Transverse colon (tissue), 4 donors: ENCODE measurements at regions not wholly inside any gene's neighbourhood (a gene's known extent, or its start where the extent isn't known, plus 50 kb on each side); places are given as distances from the start of the nearest gene placed in this dataset.

Experiments
- DNase-seq: peaks from one replicate; pipeline ENCODE4 v3.0.0-alpha.2; 2019
- H3K27ac ChIP-seq, 4 donors: fragments of 200-600 bp; sonication (generic); 2 replicates each; pipeline ENCODE4 v1.5.1; 2016 to 2018; ENCODE audit warnings: inconsistent platforms in 4 of 4
- H3K27me3 ChIP-seq: fragments of 200-600 bp; sonication (generic); 2 replicates; pipeline ENCODE4 v1.5.1; 2017; ENCODE audit warnings: inconsistent platforms
- H3K36me3 ChIP-seq, 4 donors: fragments of 200-600 bp; sonication (generic); 2 replicates each; pipeline ENCODE4 v1.5.1; 2017 to 2019; ENCODE audit warnings: inconsistent platforms in 4 of 4
- H3K4me1 ChIP-seq, 4 donors: fragments of 200-600 bp; sonication (generic); 2 replicates each; pipeline ENCODE4 v1.5.1; 2017 to 2020; ENCODE audit warnings: inconsistent platforms in 4 of 4
- H3K4me3 ChIP-seq, 4 donors: fragments of 200-600 bp; sonication (generic); 1 replicate in 1 of 4; 2 replicates in 3 of 4; pipeline versions ENCODE4 v1.5.1 to v1.6.1; 2017 to 2019; ENCODE audit warnings: inconsistent platforms in 4 of 4
- H3K9me3 ChIP-seq, 2 donors: fragments of 200-600 bp; sonication (generic); 2 replicates each; pipeline ENCODE4 v1.5.1; 2017 to 2019; ENCODE audit warnings: inconsistent platforms in 2 of 2
- CTCF ChIP-seq, 5 experiments: fragments of 200-600 bp in 3 of 5; fragments of 450-650 bp in 2 of 5; sonication (generic) in 3 of 5; IDR thresholded peaks; 1 replicate in 2 of 5; 2 replicates in 3 of 5; pipeline ENCODE4 v1.5.1; 2016 to 2017; ENCODE audit warnings: antibody characterized with exemption in 5 of 5, inconsistent platforms in 3 of 5, mild to moderate bottlenecking in 2 of 5, moderate library complexity in 1 of 5
- EP300 ChIP-seq: sonication (generic); formaldehyde crosslinking; IDR thresholded peaks from one replicate; pipeline ENCODE4 v1.6.1; 2017; ENCODE audit warnings: antibody characterized with exemption, low read depth
- POLR2A ChIP-seq: fragments of 450-650 bp; IDR thresholded peaks from one replicate; pipeline ENCODE4 v1.6.1; 2016; ENCODE audit warnings: antibody characterized with exemption, mild to moderate bottlenecking, moderate library complexity
- POLR2AphosphoS5 ChIP-seq, 3 donors: sonication (generic); formaldehyde crosslinking; IDR thresholded peaks; one replicate each; pipeline ENCODE4 v1.6.1; 2016; ENCODE audit warnings: antibody characterized with exemption in 3 of 3
- WGBS, 2 donors: methylation state at CpG; one replicate each; pipeline ENCODE4 v1.1.5; 2018; ENCODE audit warnings: low coverage in 1 of 2; 5-methylcytosine and 5-hydroxymethylcytosine counted together
- in situ Hi-C, 4 donors: fragments of 200-750 bp; cut with MboI; loops; one replicate each; pipeline versions ENCODE4 v1.15.0 to v1.15.1; 2017; ENCODE audit warnings: low sequenced_read_pairs in 3 of 4, low pct_ligation_motif_present in 1 of 4, low pct_unique_long_range_greater_than_20kb in 1 of 4
- intact Hi-C: fragments of 100-400 bp; cut with DNase I; formaldehyde crosslinking; loops from one replicate; pipeline ENCODE4 v1.15.1; 2023; ENCODE audit warnings: low total_unique reads

GRCh38 chr9:23464275-23464674 is 361.8 kb downstream of the ELAVL2 start:
- 78 to 92% methylated on average over 2 to 4 of the region's 4 CpGs for WGBS, 2 donors
- no peak for TF ChIP-seq POLR2A
- TF ChIP-seq EP300, result no peak
- TF ChIP-seq POLR2AphosphoS5 (IDR thresholded peaks at IDR 0.05), result no peak
- no peak for TF ChIP-seq CTCF (IDR thresholded peaks at IDR 0.05)
- H3K9me3 ChIP-seq, result no peaks in the 10 kb centered on the region
- no peak overlapping the region for H3K27ac ChIP-seq
- DNase-seq, result no peak
- intact Hi-C loops (no loop called here), in situ Hi-C loops (no loop called here)
- H3K4me3 ChIP-seq, result no peak overlapping the region
- no peaks in the 10 kb centered on the region for H3K27me3 ChIP-seq
- H3K4me1 ChIP-seq, result no peaks in the 10 kb centered on the region
- H3K36me3 ChIP-seq, result no peaks in the 10 kb centered on the region

GRCh38 chr9:23467276-23467675 is 358.8 kb downstream of the ELAVL2 start:
- H3K4me1 ChIP-seq, result no peaks in the 10 kb centered on the region
- intact Hi-C loops (no loop called here), in situ Hi-C loops (no loop called here)
- no peak for DNase-seq
- no peaks in the 10 kb centered on the region for H3K27me3 ChIP-seq
- H3K4me3 ChIP-seq, result no peak overlapping the region
- H3K9me3 ChIP-seq, result no peaks in the 10 kb centered on the region
- H3K36me3 ChIP-seq, result no peaks in the 10 kb centered on the region
- no peak overlapping the region for H3K27ac ChIP-seq
- 84 to 93% methylated on average over 4 of the region's 4 CpGs for WGBS, 2 donors
- no peak for TF ChIP-seq CTCF (IDR thresholded peaks at IDR 0.05)
- no peak for TF ChIP-seq POLR2A
- TF ChIP-seq POLR2AphosphoS5 (IDR thresholded peaks at IDR 0.05), result no peak
- no peak for TF ChIP-seq EP300

- DNase-seq, result no peak
- WGBS, 2 donors, result 74 to 78% methylated on average over 2 of the region's 2 CpGs
- no peaks in the 10 kb centered on the region for H3K4me1 ChIP-seq
- H3K27me3 ChIP-seq, result no peaks in the 10 kb centered on the region
- H3K4me3 ChIP-seq, result no peak overlapping the region
- H3K27ac ChIP-seq, result no peak overlapping the region
- intact Hi-C loops (no loop called here), in situ Hi-C loops (loop anchor here in 2 of 4 donors (25.0 kb wide), 2 partner anchors 341 to 366 kb away; no protein-coding TSS in a partner anchor)
- TF ChIP-seq POLR2AphosphoS5 (IDR thresholded peaks at IDR 0.05) (no peak), EP300 (no peak), POLR2A (no peak), CTCF (IDR thresholded peaks at IDR 0.05) (no peak)
- no peaks in the 10 kb centered on the region for H3K9me3 ChIP-seq
- H3K36me3 ChIP-seq, result no peaks in the 10 kb centered on the region
Measured at GRCh38 chr9:23477908-23478307, 348.1 kb downstream of the ELAVL2 start.

GRCh38 chr9:23483566-23483965 is 342.5 kb downstream of the ELAVL2 start:
- Histone ChIP-seq H3K27me3 (no peaks in the 10 kb centered on the region), H3K4me1 (no peaks in the 10 kb centered on the region), H3K36me3 (no peaks in the 10 kb centered on the region), H3K9me3 (no peaks in the 10 kb centered on the region), H3K27ac (no peak overlapping the region), H3K4me3 (no peak overlapping the region)
- TF ChIP-seq CTCF (IDR thresholded peaks at IDR 0.05), result no peak
- TF ChIP-seq POLR2AphosphoS5 (IDR thresholded peaks at IDR 0.05), result no peak
- TF ChIP-seq POLR2A, result no peak
- no peak for TF ChIP-seq EP300
- no peak for DNase-seq
- in situ Hi-C loops (loop anchor here in 2 of 4 donors (25.0 kb wide), 2 partner anchors 346 to 371 kb away; no protein-coding TSS in a partner anchor), intact Hi-C loops (no loop called here)
- WGBS, 2 donors, result 77 to 100% methylated on average over 1 of the region's 1 CpG
